Endothelial cell of umbilical vein (primary cell): ENCODE measurements at regions not wholly inside any gene's neighbourhood (a gene's known extent, or its start where the extent isn't known, plus 50 kb on each side); places are given as distances from the start of the nearest gene placed in this dataset.
"Not testable (repeated sequence)": the region's sequence is repeated elsewhere in the genome, so short reads cannot be mapped to it uniquely, and the experiment has no call there.

ENCODE experiments used
- BruUV-seq: library from RNA; stranded (reverse); fragments of 400-500 nt; replicated peaks from 2 replicates; lab custom pipeline; 2021; lab: Mats Ljungman, UMichigan
- CTCF ChIA-PET: fragments of 300-600, 350-600 bp; sonication (Branson Sonifier 250); formaldehyde crosslinking; loops from one replicate; lab custom pipeline; 2021; ENCODE audit warnings: antibody characterized with exemption, inconsistent platforms; lab: Charles Lee
- POLR2A ChIA-PET: fragments of 300-600, 350-600 bp; sonication (Branson Sonifier 250); formaldehyde crosslinking; loops from one replicate; lab custom pipeline; 2021; ENCODE audit warnings: antibody characterized with exemption, inconsistent platforms; lab: Charles Lee
- DNase-seq: peaks from one replicate; pipeline ENCODE4 v3.0.0-alpha.2; 2011; ENCODE audit warnings: low read depth, low spot score
- FAIRE-seq: peaks from 2 replicates; lab custom pipeline; 2011; peaks lifted over from hg19 to GRCh38; lab: Jason Lieb, UNC
- H2AFZ ChIP-seq: 2 replicates; pipeline ENCODE4 v1.6.0; 2012; ENCODE audit warnings: low read depth, low read length, control low read depth, inconsistent platforms
- H3K27ac ChIP-seq: 2 replicates; pipeline ENCODE4 v1.5.1; 2011; ENCODE audit warnings: low read depth, mild to moderate bottlenecking, control low read depth, low read length, moderate library complexity; ENCODE audit not compliant: insufficient read depth
- H3K27me3 ChIP-seq, 2 experiments: 2 replicates each; pipeline versions ENCODE4 v1.6.0 to v1.6.1; 2011; ENCODE audit warnings: low read length in 2 of 2, mixed read lengths in 1 of 2; ENCODE audit not compliant: control insufficient read depth in 2 of 2, insufficient read depth in 2 of 2
- H3K36me3 ChIP-seq, 2 experiments: 2 replicates in 1 of 2; 3 replicates in 1 of 2; pipeline ENCODE4 v1.5.1; 2011; ENCODE audit warnings: low read length in 2 of 2, mild to moderate bottlenecking in 1 of 2, moderate library complexity in 1 of 2; ENCODE audit not compliant: control insufficient read depth in 2 of 2, insufficient read depth in 2 of 2; ENCODE audit errors: extremely low read depth in 1 of 2
- H3K4me1 ChIP-seq: 3 replicates; pipeline ENCODE4 v1.5.1; 2011; ENCODE audit warnings: mild to moderate bottlenecking, low read length; ENCODE audit not compliant: control insufficient read depth, insufficient read depth; ENCODE audit errors: extremely low read depth
- H3K4me2 ChIP-seq: 2 replicates; pipeline ENCODE4 v1.6.1; 2011; ENCODE audit warnings: low read length, control low read depth, mixed read lengths; ENCODE audit not compliant: insufficient read depth
- H3K4me3 ChIP-seq, 3 experiments: fragments of 200-600 bp in 1 of 3; sonication (generic), shearing (Covaris generic) in 1 of 3; replicated peaks in 1 of 3; 2 replicates each; pipeline ENCODE4 v1.5.1; 2011 to 2016; ENCODE audit warnings: control low read depth in 3 of 3, low read length in 3 of 3, mild to moderate bottlenecking in 2 of 3, inconsistent platforms in 1 of 3, low read depth in 1 of 3, moderate library complexity in 1 of 3; ENCODE audit not compliant: insufficient read depth in 1 of 3
- H3K79me2 ChIP-seq: 2 replicates; pipeline ENCODE4 v1.6.0; 2012; ENCODE audit warnings: low read length, inconsistent platforms; ENCODE audit not compliant: control insufficient read depth, insufficient read depth
- H3K9ac ChIP-seq: replicated peaks from 2 replicates; pipeline ENCODE3; 2011; ENCODE audit warnings: low read length, control low read depth; ENCODE audit not compliant: insufficient read depth; ENCODE audit errors: extremely low read depth
- H3K9me1 ChIP-seq: replicated peaks from 3 replicates; pipeline ENCODE4 v1.6.0; 2011; ENCODE audit warnings: mild to moderate bottlenecking, low read length; ENCODE audit not compliant: control insufficient read depth, insufficient read depth; ENCODE audit errors: extremely low read depth
- H3K9me3 ChIP-seq: replicated peaks from 2 replicates; pipeline ENCODE4 v1.5.1; 2012; ENCODE audit warnings: low read length, inconsistent platforms; ENCODE audit not compliant: control insufficient read depth, insufficient read depth
- H4K20me1 ChIP-seq: replicated peaks from 2 replicates; pipeline ENCODE3; 2011; ENCODE audit warnings: mild to moderate bottlenecking, low read length; ENCODE audit not compliant: control insufficient read depth, insufficient read depth; ENCODE audit errors: extremely low read depth
- dilution Hi-C: fragments of 300-500 bp; cut with MboI; formaldehyde crosslinking; loops from one replicate; pipeline ENCODE4 v1.15.0; 2019; ENCODE audit warnings: low sequenced_read_pairs; ENCODE audit not compliant: extremely low pct_ligation_motif_present
- intact Hi-C: fragments of 100-400 bp; cut with micrococcal nuclease; formaldehyde crosslinking; loops from one replicate; pipeline ENCODE4 v1.10.0; 2022

DNA sequence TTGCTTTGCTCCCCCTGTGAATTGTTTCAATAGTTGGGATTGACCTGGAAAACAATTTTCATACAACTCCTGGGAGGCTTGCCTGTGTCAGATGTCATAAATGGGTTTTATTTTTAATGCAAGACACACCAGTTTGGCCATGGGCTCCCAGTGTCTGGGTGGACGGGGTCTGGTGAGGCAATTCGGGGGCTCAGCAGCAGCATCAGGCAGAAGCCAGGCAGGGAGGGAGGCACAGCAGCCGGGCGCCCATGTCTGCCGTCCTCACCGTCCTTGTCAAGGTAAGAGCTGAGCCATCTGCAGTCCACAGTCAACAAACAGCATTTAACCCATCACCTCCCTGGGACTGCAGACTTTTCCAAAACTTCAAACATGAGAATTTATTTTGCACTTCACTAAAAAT is 150.6 kb downstream of the NPIPB11 start:
- H3K9me1 ChIP-seq, BruUV-seq, dilution Hi-C loops, H3K9me3 ChIP-seq, H3K27me3 ChIP-seq, H3K27ac ChIP-seq, FAIRE-seq, H3K4me1 ChIP-seq, H3K9ac ChIP-seq, H3K36me3 ChIP-seq, POLR2A ChIA-PET, intact Hi-C loops, H4K20me1 ChIP-seq, H3K4me3 ChIP-seq, DNase-seq, H3K79me2 ChIP-seq, H3K4me2 ChIP-seq, H2AFZ ChIP-seq: not testable (repeated sequence)
- CTCF ChIA-PET: interaction anchor here (0.6 to 2.2 kb wide), 2 partner anchors 140 to 282 kb away, joined by 3 to 9 read pairs; no protein-coding TSS in a partner anchor

DNA sequence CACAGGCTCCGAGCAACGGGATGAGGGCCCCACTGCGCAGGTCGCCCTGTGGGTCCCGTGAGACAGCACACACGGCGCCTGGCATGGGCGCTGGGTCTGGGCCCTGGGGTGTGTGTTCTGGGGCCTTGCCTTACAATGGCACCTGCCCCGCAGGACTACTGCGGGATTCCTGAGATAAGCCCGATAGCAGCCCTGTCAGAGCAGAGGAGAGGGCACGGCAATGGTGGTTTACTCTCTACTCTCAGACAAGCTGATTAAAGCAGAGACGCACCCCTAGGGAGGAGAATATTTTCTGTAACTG is 151.1 kb downstream of the NPIPB11 start:
- dilution Hi-C loops, H3K27me3 ChIP-seq, H3K4me2 ChIP-seq, CTCF ChIA-PET, H3K36me3 ChIP-seq, H3K27ac ChIP-seq, DNase-seq, H3K79me2 ChIP-seq, H3K9ac ChIP-seq, BruUV-seq, H2AFZ ChIP-seq, intact Hi-C loops, H3K9me1 ChIP-seq, H3K9me3 ChIP-seq, H3K4me3 ChIP-seq, H3K4me1 ChIP-seq, FAIRE-seq, POLR2A ChIA-PET, H4K20me1 ChIP-seq: not testable (repeated sequence)
